H7 (cell line): ENCODE measurements at regions not wholly inside any gene's neighbourhood (a gene's known extent, or its start where the extent isn't known, plus 50 kb on each side); places are given as distances from the start of the nearest gene placed in this dataset.

ENCODE experiments used
- DNase-seq: peaks from one replicate; pipeline ENCODE4 v3.0.0; 2012
- H3K27me3 ChIP-seq: 2 replicates; pipeline ENCODE4 v1.6.0; 2011; ENCODE audit warnings: mild to moderate bottlenecking, low read length; ENCODE audit not compliant: control insufficient read depth, insufficient read depth
- H3K36me3 ChIP-seq: replicated peaks from 2 replicates; pipeline ENCODE4 v1.5.1; 2011; ENCODE audit warnings: low read length; ENCODE audit not compliant: control insufficient read depth, insufficient read depth
- H3K4me3 ChIP-seq: 2 replicates; pipeline ENCODE4 v1.5.1; 2011; ENCODE audit warnings: low read depth, mild to moderate bottlenecking, control low read depth, low read length, moderate library complexity; ENCODE audit not compliant: insufficient read depth

- DNase-seq = no peak
- no peaks in the 10 kb centered on the region for H3K27me3 ChIP-seq
- H3K4me3 ChIP-seq = no peak overlapping the region
- H3K36me3 ChIP-seq = no peaks in the 10 kb centered on the region
These were observed 97.3 kb upstream of the SFMBT2 start for GRCh38 chr10:7507887-7508726.

- Histone ChIP-seq H3K4me3 (no peak overlapping the region), H3K36me3 (no peaks in the 10 kb centered on the region), H3K27me3 (no peaks in the 10 kb centered on the region)
- DNase-seq = no peak
These were observed 95.7 kb upstream of the SFMBT2 start for GRCh38 chr10:7506571-7506970.

- no peak for DNase-seq
- H3K27me3 ChIP-seq = no peaks in the 10 kb centered on the region
- H3K36me3 ChIP-seq = no peaks in the 10 kb centered on the region
- H3K4me3 ChIP-seq = no peak overlapping the region
These were observed 94.4 kb upstream of the SFMBT2 start for GRCh38 chr10:7505196-7505595.

- Histone ChIP-seq H3K36me3 (no peaks in the 10 kb centered on the region), H3K4me3 (no peak overlapping the region), H3K27me3 (no peaks in the 10 kb centered on the region)
- no peak for DNase-seq
These were observed 92.4 kb upstream of the SFMBT2 start for GRCh38 chr10:7503190-7503589.

- Histone ChIP-seq H3K4me3 (no peak overlapping the region), H3K36me3 (no peaks in the 10 kb centered on the region), H3K27me3 (no peaks in the 10 kb centered on the region)
- no peak for DNase-seq
These were observed 90.3 kb upstream of the SFMBT2 start for GRCh38 chr10:7501157-7501556.

- Histone ChIP-seq H3K4me3 (no peak overlapping the region), H3K36me3 (no peaks in the 10 kb centered on the region), H3K27me3 (no peaks in the 10 kb centered on the region)
- DNase-seq = no peak
These were observed 87.3 kb upstream of the SFMBT2 start for GRCh38 chr10:7498111-7498510.

- no peak for DNase-seq
- H3K4me3 ChIP-seq = no peak overlapping the region
- no peaks in the 10 kb centered on the region for H3K27me3 ChIP-seq
- H3K36me3 ChIP-seq = no peaks in the 10 kb centered on the region
These were observed 83.2 kb upstream of the SFMBT2 start for GRCh38 chr10:7493996-7494395.

GRCh38 chr10:7492660-7493046, 81.8 kb upstream of the SFMBT2 start:
- Histone ChIP-seq H3K27me3 (no peaks in the 10 kb centered on the region), H3K4me3 (no peak overlapping the region), H3K36me3 (no peaks in the 10 kb centered on the region)
- DNase-seq = no peak

GRCh38 chr10:7491949-7492659, 81.3 kb upstream of the SFMBT2 start:
- Histone ChIP-seq H3K36me3 (no peaks in the 10 kb centered on the region), H3K27me3 (no peaks in the 10 kb centered on the region), H3K4me3 (no peak overlapping the region)
- DNase-seq = no peak

GRCh38 chr10:7491230-7491629, 80.4 kb upstream of the SFMBT2 start:
- Histone ChIP-seq H3K36me3 (no peaks in the 10 kb centered on the region), H3K4me3 (no peak overlapping the region), H3K27me3 (no peaks in the 10 kb centered on the region)
- DNase-seq = no peak

- DNase-seq = no peak
- Histone ChIP-seq H3K4me3 (no peak overlapping the region), H3K27me3 (no peaks in the 10 kb centered on the region), H3K36me3 (no peaks in the 10 kb centered on the region)
These were observed 77.6 kb upstream of the SFMBT2 start for GRCh38 chr10:7488418-7488829.

- Histone ChIP-seq H3K36me3 (no peaks in the 10 kb centered on the region), H3K4me3 (no peak overlapping the region), H3K27me3 (no peaks in the 10 kb centered on the region)
- no peak for DNase-seq
These were observed 76.7 kb upstream of the SFMBT2 start for GRCh38 chr10:7487528-7487927.

GRCh38 chr10:7486528-7486927, 75.7 kb upstream of the SFMBT2 start:
- Histone ChIP-seq H3K36me3 (no peaks in the 10 kb centered on the region), H3K4me3 (no peak overlapping the region), H3K27me3 (no peaks in the 10 kb centered on the region)
- DNase-seq = no peak

- Histone ChIP-seq H3K4me3 (no peak overlapping the region), H3K36me3 (no peaks in the 10 kb centered on the region), H3K27me3 (no peaks in the 10 kb centered on the region)
- DNase-seq = no peak
These were observed 75.0 kb upstream of the SFMBT2 start for GRCh38 chr10:7485799-7486198.

GRCh38 chr10:7485244-7485556, 74.4 kb upstream of the SFMBT2 start:
- no peak for DNase-seq

More at GRCh38 chr10:7485244-7485556, 74.4 kb upstream of the SFMBT2 start:
- Histone ChIP-seq H3K27me3 (no peaks in the 10 kb centered on the region), H3K4me3 (no peak overlapping the region), H3K36me3 (no peaks in the 10 kb centered on the region)
